ENCODE measurements at regions not wholly inside any gene's neighbourhood (a gene's known extent, or its start where the extent isn't known, plus 50 kb on each side); places are given as distances from the start of the nearest gene placed in this dataset.

DNA sequence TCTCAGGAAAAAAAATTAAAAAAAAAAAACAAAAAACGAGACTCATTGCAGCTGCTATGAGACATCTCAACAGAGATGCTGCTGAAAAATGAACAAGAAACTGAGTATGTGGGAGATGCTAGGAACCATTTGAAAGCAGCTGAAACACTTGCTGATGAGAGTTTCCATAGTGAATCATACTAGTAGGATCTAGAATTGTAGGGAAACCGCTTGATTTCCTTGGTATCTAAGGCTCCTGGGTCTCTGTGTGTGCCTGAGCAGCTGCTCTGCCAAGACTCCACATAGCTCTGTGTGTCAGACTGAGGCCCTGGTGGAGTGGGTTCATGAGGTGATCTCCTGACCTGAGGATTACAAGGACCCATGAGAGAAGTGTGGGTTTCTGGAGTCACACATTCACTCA is 313.4 kb upstream of the NECTIN3 start:
- TF ChIP-seq EZH2 (IDR thresholded peaks at IDR 0.05; ENCODE audit: borderline replicate concordance) = no peak
- TF ChIP-seq, protein P1, sequence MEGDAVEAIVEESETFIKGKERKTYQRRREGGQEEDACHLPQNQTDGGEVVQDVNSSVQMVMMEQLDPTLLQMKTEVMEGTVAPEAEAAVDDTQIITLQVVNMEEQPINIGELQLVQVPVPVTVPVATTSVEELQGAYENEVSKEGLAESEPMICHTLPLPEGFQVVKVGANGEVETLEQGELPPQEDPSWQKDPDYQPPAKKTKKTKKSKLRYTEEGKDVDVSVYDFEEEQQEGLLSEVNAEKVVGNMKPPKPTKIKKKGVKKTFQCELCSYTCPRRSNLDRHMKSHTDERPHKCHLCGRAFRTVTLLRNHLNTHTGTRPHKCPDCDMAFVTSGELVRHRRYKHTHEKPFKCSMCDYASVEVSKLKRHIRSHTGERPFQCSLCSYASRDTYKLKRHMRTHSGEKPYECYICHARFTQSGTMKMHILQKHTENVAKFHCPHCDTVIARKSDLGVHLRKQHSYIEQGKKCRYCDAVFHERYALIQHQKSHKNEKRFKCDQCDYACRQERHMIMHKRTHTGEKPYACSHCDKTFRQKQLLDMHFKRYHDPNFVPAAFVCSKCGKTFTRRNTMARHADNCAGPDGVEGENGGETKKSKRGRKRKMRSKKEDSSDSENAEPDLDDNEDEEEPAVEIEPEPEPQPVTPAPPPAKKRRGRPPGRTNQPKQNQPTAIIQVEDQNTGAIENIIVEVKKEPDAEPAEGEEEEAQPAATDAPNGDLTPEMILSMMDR (IDR thresholded peaks at IDR 0.05; ENCODE audit: poor library complexity) = no peak
